ENCODE measurements at regions not wholly inside any gene's neighbourhood (a gene's known extent, or its start where the extent isn't known, plus 50 kb on each side); places are given as distances from the start of the nearest gene placed in this dataset.

DNA sequence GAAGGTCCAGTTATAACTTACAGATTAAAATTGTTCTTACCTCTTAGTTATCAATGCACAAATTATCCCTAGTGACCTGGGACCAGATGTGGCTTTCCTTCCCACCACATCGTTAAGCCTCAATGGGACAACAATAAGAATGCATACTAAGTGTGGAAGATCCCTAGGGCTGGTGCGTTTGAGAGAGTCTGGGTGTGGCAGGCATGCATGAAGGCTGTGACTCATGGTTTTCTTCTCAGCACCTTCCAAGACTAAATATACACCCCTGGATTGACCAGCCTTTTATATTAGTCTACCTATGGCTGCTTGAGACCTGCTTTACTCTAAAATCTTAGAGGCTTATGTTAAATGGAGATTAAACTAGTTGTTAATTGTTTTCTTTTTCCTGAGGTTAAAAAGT, 261.7 kb upstream of the SLC14A2 start:
- Histone ChIP-seq H3K9me3 (no peaks in the 10 kb centered on the region), H3K36me3 (ENCODE audit: insufficient read depth in 1 of 2, low read depth in 1 of 2) (no peaks in the 10 kb centered on the region), H3K4me1 (peaks cover 26% of the 10 kb centered on the region), H3K27ac (no peak overlapping the region), H3K27me3 (ENCODE audit: insufficient read depth in 3 of 3, low read length in 2 of 3) (no peaks in the 10 kb centered on the region), H3K4me3 (no peak overlapping the region)
- WGBS, 3 donors = 61 to 66% (median 63%) methylated on average over 2 of the region's 2 CpGs
- intact Hi-C loops (cut with DNase I) = loop anchor here in 1 of 2 donors (10.0 kb wide), 1 partner anchor 559 kb away; no protein-coding TSS in a partner anchor
- DNase-seq (no peak), ATAC-seq (peak in 3 of 4 donors; percentile 61 to 80 (median 63))
- TF ChIP-seq, protein P1, sequence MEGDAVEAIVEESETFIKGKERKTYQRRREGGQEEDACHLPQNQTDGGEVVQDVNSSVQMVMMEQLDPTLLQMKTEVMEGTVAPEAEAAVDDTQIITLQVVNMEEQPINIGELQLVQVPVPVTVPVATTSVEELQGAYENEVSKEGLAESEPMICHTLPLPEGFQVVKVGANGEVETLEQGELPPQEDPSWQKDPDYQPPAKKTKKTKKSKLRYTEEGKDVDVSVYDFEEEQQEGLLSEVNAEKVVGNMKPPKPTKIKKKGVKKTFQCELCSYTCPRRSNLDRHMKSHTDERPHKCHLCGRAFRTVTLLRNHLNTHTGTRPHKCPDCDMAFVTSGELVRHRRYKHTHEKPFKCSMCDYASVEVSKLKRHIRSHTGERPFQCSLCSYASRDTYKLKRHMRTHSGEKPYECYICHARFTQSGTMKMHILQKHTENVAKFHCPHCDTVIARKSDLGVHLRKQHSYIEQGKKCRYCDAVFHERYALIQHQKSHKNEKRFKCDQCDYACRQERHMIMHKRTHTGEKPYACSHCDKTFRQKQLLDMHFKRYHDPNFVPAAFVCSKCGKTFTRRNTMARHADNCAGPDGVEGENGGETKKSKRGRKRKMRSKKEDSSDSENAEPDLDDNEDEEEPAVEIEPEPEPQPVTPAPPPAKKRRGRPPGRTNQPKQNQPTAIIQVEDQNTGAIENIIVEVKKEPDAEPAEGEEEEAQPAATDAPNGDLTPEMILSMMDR (IDR thresholded peaks at IDR 0.05) = no peak

DNA sequence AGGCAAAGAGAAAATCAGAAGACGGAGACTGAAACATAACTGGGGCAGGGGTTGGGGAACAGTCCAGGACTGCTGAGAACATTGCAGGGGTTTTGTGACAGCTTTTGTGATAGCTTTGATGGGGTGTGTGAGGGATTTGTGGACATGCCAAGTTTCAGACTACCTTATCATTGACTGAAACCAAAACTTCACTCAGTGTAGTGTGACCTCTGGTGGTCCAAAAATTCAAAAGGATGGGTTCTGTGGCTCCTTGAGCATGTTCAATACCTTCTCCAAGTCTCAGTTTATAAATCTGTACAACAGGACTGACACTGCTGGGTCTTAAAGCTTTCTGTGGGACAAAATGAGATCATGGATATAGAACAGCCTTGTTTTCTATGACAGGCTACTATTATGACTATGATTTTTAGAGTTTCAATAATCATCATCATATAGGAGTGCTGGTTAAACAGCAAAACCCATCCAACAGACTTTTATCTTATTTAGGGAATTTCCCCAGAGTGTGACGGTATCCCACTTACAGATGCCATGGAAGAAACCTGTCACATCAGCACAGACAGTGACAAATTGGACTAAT, 259.2 kb upstream of the SLC14A2 start:
- peaks cover 51% of the 10 kb centered on the region for H3K4me1 ChIP-seq
- H3K9me3 ChIP-seq = no peaks in the 10 kb centered on the region
- no peaks in the 10 kb centered on the region for H3K27me3 ChIP-seq (ENCODE audit: insufficient read depth in 3 of 3, low read length in 2 of 3)
- H3K27ac ChIP-seq = no peak overlapping the region
- no peak overlapping the region for H3K4me3 ChIP-seq
- WGBS, 3 donors = 89 to 93% (median 91%) methylated on average over 2 of the region's 2 CpGs
- DNase-seq (no peak), ATAC-seq (no peak)
- TF ChIP-seq, protein P1 (IDR thresholded peaks at IDR 0.05) = no peak
- intact Hi-C loops (cut with DNase I) = loop anchor here in 1 of 2 donors (10.0 kb wide), 1 partner anchor 561 kb away; no protein-coding TSS in a partner anchor
- H3K36me3 ChIP-seq (ENCODE audit: insufficient read depth in 1 of 2, low read depth in 1 of 2) = no peaks in the 10 kb centered on the region

DNA sequence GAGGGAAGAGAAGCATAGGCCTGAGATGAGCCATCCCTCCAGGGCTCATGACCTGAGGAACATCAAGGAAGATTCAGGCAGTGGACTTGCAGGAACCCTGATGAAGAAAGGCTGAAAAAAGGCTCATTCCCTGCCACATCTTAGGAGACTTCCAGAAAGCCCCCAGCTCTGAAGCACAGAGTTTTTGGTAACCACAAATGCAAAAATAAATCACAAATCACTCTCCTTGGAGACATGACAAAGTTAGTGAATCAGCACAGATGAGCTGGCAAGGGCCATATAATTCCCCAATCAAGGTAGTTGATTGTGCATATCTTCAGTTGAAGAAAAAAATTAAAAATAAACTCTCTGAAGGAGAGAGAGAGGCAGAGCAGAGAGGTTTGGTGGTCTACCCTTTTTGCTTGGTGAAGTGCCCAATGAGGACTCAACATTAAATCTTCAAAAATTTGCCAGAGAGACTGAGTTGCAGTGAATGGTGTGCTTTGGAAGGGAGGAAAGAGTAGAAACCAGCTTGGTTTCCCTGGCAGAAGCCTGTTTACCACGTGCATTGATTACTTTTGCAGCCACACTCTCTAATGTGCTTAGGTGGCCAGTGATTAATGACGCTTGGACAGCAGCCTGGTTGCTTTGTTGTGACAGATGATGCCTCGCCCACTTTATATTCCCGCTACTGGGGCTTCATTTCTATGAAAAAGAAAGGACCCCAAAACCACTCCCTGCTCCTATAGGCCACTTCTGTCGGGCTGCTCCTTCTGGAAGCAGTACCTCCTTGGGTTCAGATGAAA, 257.4 kb upstream of the SLC14A2 start:
- ATAC-seq = peak in 2 of 4 donors; percentile 29 to 31
- no peaks in the 10 kb centered on the region for H3K9me3 ChIP-seq
- DNase-seq = no peak
- 38 to 61% (median 47%) methylated on average over 5 of the region's 5 CpGs for WGBS, 3 donors
- H3K4me3 ChIP-seq = no peak overlapping the region
- intact Hi-C loops (cut with DNase I) = loop anchor here in 1 of 2 donors (10.0 kb wide), 1 partner anchor 563 kb away; no protein-coding TSS in a partner anchor
- TF ChIP-seq, protein P1 (IDR thresholded peaks at IDR 0.05) = no peak
- peaks cover 57% of the 10 kb centered on the region for H3K4me1 ChIP-seq
- H3K27ac ChIP-seq = peak overlapping the region; percentile 14
- H3K36me3 ChIP-seq (ENCODE audit: insufficient read depth in 1 of 2, low read depth in 1 of 2) = no peaks in the 10 kb centered on the region
- no peaks in the 10 kb centered on the region for H3K27me3 ChIP-seq (ENCODE audit: insufficient read depth in 3 of 3, low read length in 2 of 3)

DNA sequence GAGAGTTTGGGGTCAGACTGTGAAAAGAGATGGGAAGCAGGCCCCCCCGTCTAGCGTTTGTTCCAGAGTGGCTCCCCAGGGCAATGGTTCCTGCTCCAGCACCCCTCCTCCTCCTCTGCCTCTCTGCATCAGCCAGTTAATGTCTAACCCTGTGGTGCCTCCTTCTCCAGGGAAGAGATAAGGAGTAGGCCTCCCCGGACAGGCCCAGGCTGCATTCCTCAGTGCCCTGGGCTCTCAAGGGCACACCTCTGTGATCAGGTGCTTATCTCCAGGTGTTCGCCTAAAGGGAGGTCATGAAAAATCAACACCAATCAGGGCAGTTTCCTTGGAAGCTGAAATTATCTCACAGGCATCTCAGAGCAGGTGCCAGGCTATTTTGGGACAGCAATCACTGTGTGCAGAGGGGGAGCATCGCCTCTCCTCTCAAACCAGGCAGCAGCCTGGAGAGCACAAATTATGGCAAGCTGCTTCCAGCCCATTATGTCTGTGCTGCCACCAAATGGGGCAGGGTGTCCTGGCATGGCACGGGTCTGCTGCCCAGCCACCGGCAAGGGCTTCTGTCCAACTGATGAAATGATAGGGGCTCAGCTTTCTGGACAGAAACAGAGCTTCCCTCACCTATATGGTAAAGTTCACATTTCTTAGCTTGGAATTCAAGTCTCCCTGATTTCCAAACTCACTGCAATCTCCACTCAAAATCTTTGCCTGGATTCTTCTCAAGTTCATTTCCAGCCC, 255.8 kb upstream of the SLC14A2 start:
- TF ChIP-seq, protein P1 (IDR thresholded peaks at IDR 0.05) = no peak
- peak overlapping the region; percentile 59 for H3K27ac ChIP-seq

More for the DNA sequence above, 255.8 kb upstream of the SLC14A2 start:
- H3K36me3 ChIP-seq (ENCODE audit: insufficient read depth in 1 of 2, low read depth in 1 of 2) = no peaks in the 10 kb centered on the region
- WGBS, 3 donors = 22 to 37% (median 27%) methylated on average over 7 of the region's 7 CpGs
- no peak overlapping the region for H3K4me3 ChIP-seq
- H3K4me1 ChIP-seq = peaks cover 49% of the 10 kb centered on the region
- peak; percentile 71 to 81 (median 74) for ATAC-seq
- no peaks in the 10 kb centered on the region for H3K9me3 ChIP-seq
- no peaks in the 10 kb centered on the region for H3K27me3 ChIP-seq (ENCODE audit: insufficient read depth in 3 of 3, low read length in 2 of 3)
- intact Hi-C loops (cut with DNase I) = loop anchor here in 1 of 2 donors (10.0 kb wide), 1 partner anchor 565 kb away; no protein-coding TSS in a partner anchor
- no peak for DNase-seq
